Naive thymus-derived CD4-positive, alpha-beta T cell (primary cell): ENCODE measurements at regions not wholly inside any gene's neighbourhood (a gene's known extent, or its start where the extent isn't known, plus 50 kb on each side); places are given as distances from the start of the nearest gene placed in this dataset.

Source experiments
- ATAC-seq: fragments of 150-1000 bp; cut with Tn5 transposase; 2 replicates; pipeline ENCODE4 v1.10.0; 2021; ENCODE audit warnings: mild to moderate bottlenecking, moderate library complexity
- CTCF ChIA-PET: fragments of 350-600 bp; sonication (Branson Sonifier 250); formaldehyde crosslinking; loops from one replicate; lab custom pipeline; 2021; ENCODE audit warnings: antibody characterized with exemption; lab: Charles Lee
- POLR2A ChIA-PET: fragments of 350-600 bp; sonication (Branson Sonifier 250); formaldehyde crosslinking; loops from one replicate; lab custom pipeline; 2021; ENCODE audit warnings: antibody characterized with exemption, inconsistent platforms; lab: Charles Lee
- DNase-seq, 9 donors: peaks; one replicate each; pipeline versions ENCODE4 v3.0.0 to v3.0.0-alpha.2; 2020 to 2022; ENCODE audit warnings: mixed read lengths in 1 of 9
- H3K27ac ChIP-seq: one replicate; pipeline ENCODE4 v1.7.0; 2013; ENCODE audit warnings: mild to moderate bottlenecking, low read depth, low read length, moderate library complexity
- H3K27me3 ChIP-seq, 2 donors: one replicate each; pipeline ENCODE4 v1.7.0; 2013; ENCODE audit warnings: low read length in 2 of 2, mild to moderate bottlenecking in 2 of 2, moderate library complexity in 2 of 2; ENCODE audit not compliant: control insufficient read depth in 2 of 2, insufficient read depth in 2 of 2
- H3K36me3 ChIP-seq, 3 experiments: 1 replicate in 2 of 3; 2 replicates in 1 of 3; pipeline ENCODE4 v1.7.0; 2013; ENCODE audit warnings: low read length in 3 of 3, mild to moderate bottlenecking in 3 of 3, moderate library complexity in 1 of 3; ENCODE audit not compliant: insufficient read depth in 3 of 3, control insufficient read depth in 2 of 3
- H3K4me1 ChIP-seq, 2 donors: one replicate each; pipeline ENCODE4 v1.7.0; 2013; ENCODE audit warnings: low read length in 2 of 2, mild to moderate bottlenecking in 2 of 2, moderate library complexity in 1 of 2; ENCODE audit not compliant: control insufficient read depth in 2 of 2, insufficient read depth in 2 of 2
- H3K4me3 ChIP-seq: 2 replicates; pipeline ENCODE4 v1.7.0; 2013; ENCODE audit warnings: mild to moderate bottlenecking, low read length
- H3K9me3 ChIP-seq, 3 experiments: 1 replicate in 2 of 3; 2 replicates in 1 of 3; pipeline ENCODE4 v1.7.0; 2013; ENCODE audit warnings: low read length in 3 of 3; ENCODE audit not compliant: control insufficient read depth in 2 of 3
- H3K27ac Mint-ChIP-seq, 9 donors: one replicate each; pipeline ENCODE4 v1.8.0; 2020 to 2022; ENCODE audit warnings: mixed read lengths in 9 of 9, mild to moderate bottlenecking in 8 of 9, moderate library complexity in 5 of 9, inconsistent platforms in 2 of 9
- H3K27me3 Mint-ChIP-seq, 5 donors: one replicate each; pipeline ENCODE4 v1.8.0; 2021 to 2022; ENCODE audit warnings: mixed read lengths in 5 of 5, mild to moderate bottlenecking in 1 of 5
- H3K36me3 Mint-ChIP-seq, 5 donors: one replicate each; pipeline ENCODE4 v1.8.0; 2020 to 2022; ENCODE audit warnings: mixed read lengths in 5 of 5, mild to moderate bottlenecking in 3 of 5, inconsistent platforms in 1 of 5
- H3K4me1 Mint-ChIP-seq, 7 donors: one replicate each; pipeline ENCODE4 v1.8.0; 2020 to 2022; ENCODE audit warnings: mixed read lengths in 7 of 7, mild to moderate bottlenecking in 3 of 7, inconsistent platforms in 1 of 7
- H3K4me3 Mint-ChIP-seq, 10 donors: one replicate each; pipeline ENCODE4 v1.8.0; 2020 to 2022; ENCODE audit warnings: mild to moderate bottlenecking in 10 of 10, mixed read lengths in 10 of 10, moderate library complexity in 6 of 10, inconsistent platforms in 2 of 10
- H3K9me3 Mint-ChIP-seq, 11 donors: one replicate each; pipeline ENCODE4 v1.8.0; 2020 to 2022; ENCODE audit warnings: mixed read lengths in 11 of 11, mild to moderate bottlenecking in 4 of 11, inconsistent platforms in 1 of 11, moderate library complexity in 1 of 11
- intact Hi-C, 2 donors: fragments of 100-400 bp; cut with micrococcal nuclease; formaldehyde crosslinking; loops; one replicate each; pipeline ENCODE4 v1.15.1; 2023

DNA sequence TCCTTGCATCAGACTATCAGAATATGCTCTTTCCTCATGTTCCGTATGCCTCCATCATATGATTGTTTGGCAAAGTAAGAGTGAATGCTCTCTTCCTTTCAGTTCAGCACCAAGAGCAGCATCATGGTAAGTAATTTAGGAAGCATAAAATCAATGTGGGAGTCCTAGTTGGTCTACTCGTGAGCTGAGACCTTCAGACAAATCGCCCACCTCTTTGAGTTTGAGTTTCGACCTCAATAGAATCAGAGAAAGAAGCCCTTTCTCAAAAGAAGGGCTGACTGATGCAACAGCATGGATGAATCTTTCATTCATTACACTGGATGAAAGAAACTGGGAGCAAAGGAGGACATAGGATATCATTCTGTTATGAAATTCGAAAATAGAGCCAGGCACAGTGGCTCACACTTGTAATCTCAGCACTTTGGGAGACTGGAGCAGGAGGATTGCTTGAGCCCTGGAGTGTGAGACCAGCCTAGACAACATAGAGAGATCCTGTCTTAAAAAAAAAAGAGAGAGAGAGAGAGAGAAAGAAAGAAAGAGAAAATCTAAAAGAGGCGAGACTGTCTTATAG is 112.5 kb downstream of the ZC3H11B start:
- Histone ChIP-seq H3K36me3 (no peaks in the 10 kb centered on the region), H3K4me1 (no peaks in the 10 kb centered on the region), H3K9me3 (no peaks in the 10 kb centered on the region), H3K4me3 (no peak overlapping the region), H3K27ac (no peak overlapping the region), H3K27me3 (no peaks in the 10 kb centered on the region)
- Mint-ChIP-seq H3K36me3 (no peaks in the 10 kb centered on the region), H3K27ac (no peak overlapping the region), H3K4me1 (no peaks in the 10 kb centered on the region), H3K9me3 (peaks cover 0 to 11% (median 0%) of the 10 kb centered on the region in 11 donors), H3K27me3 (peaks cover 0 to 5% (median 0%) of the 10 kb centered on the region in 5 donors), H3K4me3 (no peak overlapping the region)
- DNase-seq (no peak), ATAC-seq (no peak)
- ChIA-PET CTCF (no interaction called here), POLR2A (no interaction called here)
- intact Hi-C loops = no loop called here

DNA sequence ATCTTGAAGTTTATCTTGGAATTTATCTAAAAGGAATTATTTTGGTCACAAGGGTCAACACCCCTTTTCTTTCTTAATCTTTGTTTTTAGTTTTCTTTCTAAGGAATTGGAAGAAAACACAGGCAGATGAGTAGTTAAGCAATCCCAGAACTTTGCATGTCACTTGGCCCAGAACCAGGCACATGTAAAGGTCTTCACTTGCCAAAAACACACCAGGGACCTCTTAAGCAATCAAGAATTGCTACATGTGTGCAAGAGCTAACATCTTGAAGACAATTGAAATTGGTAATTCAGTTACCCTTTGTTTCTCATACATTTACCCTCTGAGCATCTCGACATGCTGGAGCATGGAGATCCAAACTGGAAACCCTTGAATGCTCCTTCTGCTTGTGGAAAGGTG is 114.2 kb downstream of the ZC3H11B start:
- H3K27me3 ChIP-seq = no peaks in the 10 kb centered on the region
- no peaks in the 10 kb centered on the region for H3K9me3 ChIP-seq
- H3K27ac Mint-ChIP-seq = no peak overlapping the region
- H3K4me3 ChIP-seq = no peak overlapping the region
- H3K27me3 Mint-ChIP-seq = peaks cover 0 to 3% (median 0%) of the 10 kb centered on the region in 5 donors
- CTCF ChIA-PET = no interaction called here
- no peaks in the 10 kb centered on the region for H3K36me3 Mint-ChIP-seq
- peaks cover 0 to 11% (median 0%) of the 10 kb centered on the region in 11 donors for H3K9me3 Mint-ChIP-seq
- H3K4me1 ChIP-seq = no peaks in the 10 kb centered on the region
- POLR2A ChIA-PET = no interaction called here
- DNase-seq (no peak), ATAC-seq (no peak)
- H3K4me3 Mint-ChIP-seq = no peak overlapping the region
- no peak overlapping the region for H3K27ac ChIP-seq
- H3K4me1 Mint-ChIP-seq = no peaks in the 10 kb centered on the region
- no peaks in the 10 kb centered on the region for H3K36me3 ChIP-seq
- intact Hi-C loops = no loop called here

DNA sequence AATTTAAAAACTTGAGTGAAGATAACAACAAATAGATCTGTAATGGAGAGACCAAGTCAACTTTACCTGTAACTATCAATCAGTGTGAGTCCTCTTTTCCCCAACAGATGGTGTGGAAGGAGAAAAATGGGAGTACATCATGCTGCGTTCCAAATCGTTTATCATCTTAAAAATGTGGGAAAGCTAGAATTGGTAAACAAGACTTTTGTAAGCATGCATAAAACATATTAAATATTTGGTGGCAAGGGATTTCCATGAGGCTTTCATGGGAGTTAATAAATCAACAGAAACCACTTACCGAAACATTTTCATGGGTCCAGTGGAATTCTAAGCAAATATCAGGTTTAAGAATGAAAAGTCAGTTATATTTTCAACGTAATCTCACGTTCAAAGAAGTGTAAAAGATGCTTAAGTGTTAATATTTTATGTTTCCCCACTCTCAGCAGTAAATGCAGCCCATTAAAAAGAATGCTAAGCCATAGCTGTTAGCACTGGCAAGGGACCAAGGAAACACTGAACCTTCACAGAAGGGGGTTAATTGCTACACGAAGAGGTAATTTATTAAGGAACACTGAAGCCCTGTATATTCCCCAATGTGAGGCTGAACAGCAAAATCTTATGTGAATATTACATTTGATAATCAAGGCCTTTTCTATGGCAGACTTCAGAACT is 117.0 kb downstream of the ZC3H11B start:
- no peaks in the 10 kb centered on the region for H3K4me1 Mint-ChIP-seq
- no peaks in the 10 kb centered on the region for H3K4me1 ChIP-seq
- no peaks in the 10 kb centered on the region for H3K27me3 ChIP-seq
- POLR2A ChIA-PET = no interaction called here
- CTCF ChIA-PET = no interaction called here
- no peaks in the 10 kb centered on the region for H3K36me3 Mint-ChIP-seq
- no peak for DNase-seq
- no peak overlapping the region for H3K27ac Mint-ChIP-seq
- intact Hi-C loops = no loop called here
- H3K9me3 Mint-ChIP-seq = peaks cover 0 to 11% (median 0%) of the 10 kb centered on the region in 11 donors
- no peak for ATAC-seq
- no peak overlapping the region for H3K27ac ChIP-seq
- H3K4me3 Mint-ChIP-seq = no peak overlapping the region
- H3K27me3 Mint-ChIP-seq = no peaks in the 10 kb centered on the region
- no peaks in the 10 kb centered on the region for H3K36me3 ChIP-seq
- H3K9me3 ChIP-seq = no peaks in the 10 kb centered on the region
- no peak overlapping the region for H3K4me3 ChIP-seq

DNA sequence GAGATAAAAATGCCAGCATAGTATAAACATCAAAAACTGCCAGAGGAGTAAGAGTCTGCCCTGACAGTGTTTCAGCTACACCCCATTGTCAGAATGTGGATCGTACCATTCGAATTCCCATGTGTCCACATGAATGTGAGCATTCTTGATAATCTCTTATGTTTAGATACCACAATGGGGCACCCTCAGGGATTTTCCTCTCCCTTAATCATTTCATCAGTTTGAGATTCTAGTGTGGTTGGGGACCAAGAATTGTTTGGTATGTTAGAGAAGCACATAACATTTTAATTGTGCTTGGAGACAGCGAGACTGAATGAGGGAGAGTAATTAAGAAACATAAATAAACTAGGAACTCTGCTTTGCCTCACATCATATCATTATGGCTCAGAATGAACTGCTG is 120.2 kb downstream of the ZC3H11B start:
- CTCF ChIA-PET = no interaction called here
- H3K4me3 Mint-ChIP-seq = no peak overlapping the region

DNA sequence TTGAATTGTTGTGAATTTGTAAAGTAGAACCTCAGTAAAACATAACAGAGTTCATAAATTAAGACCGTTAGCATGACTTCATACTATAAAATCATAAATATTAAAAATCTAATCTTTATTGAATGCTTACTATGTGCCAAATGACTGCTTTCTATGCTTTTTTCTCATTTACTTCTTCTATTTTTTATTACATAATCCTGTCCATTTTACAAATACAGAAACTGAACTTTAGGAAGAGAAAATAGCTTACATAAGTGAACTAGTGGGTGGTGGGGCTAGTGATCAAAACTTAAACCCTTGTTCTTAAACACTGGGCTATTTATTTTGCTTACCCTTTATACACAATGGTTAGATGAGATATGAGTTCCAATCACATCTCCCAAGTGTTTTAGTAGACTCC is 122.3 kb downstream of the ZC3H11B start:
- ChIA-PET CTCF (no interaction called here), POLR2A (no interaction called here)
- H3K4me3 Mint-ChIP-seq = no peak overlapping the region
- peaks cover 0 to 15% (median 0%) of the 10 kb centered on the region in 5 donors for H3K27me3 Mint-ChIP-seq
- intact Hi-C loops = no loop called here
- no peaks in the 10 kb centered on the region for H3K36me3 Mint-ChIP-seq
- no peak overlapping the region for H3K27ac ChIP-seq
- H3K4me3 ChIP-seq = no peak overlapping the region
- no peaks in the 10 kb centered on the region for H3K27me3 ChIP-seq
- DNase-seq (no peak), ATAC-seq (no peak)
- no peaks in the 10 kb centered on the region for H3K9me3 ChIP-seq
- no peaks in the 10 kb centered on the region for H3K36me3 ChIP-seq
- H3K27ac Mint-ChIP-seq = no peak overlapping the region
- H3K4me1 ChIP-seq = no peaks in the 10 kb centered on the region
- no peaks in the 10 kb centered on the region for H3K4me1 Mint-ChIP-seq
- peaks cover 0 to 4% (median 0%) of the 10 kb centered on the region in 11 donors for H3K9me3 Mint-ChIP-seq

More for the DNA sequence above, 120.2 kb downstream of the ZC3H11B start:
- DNase-seq (no peak), ATAC-seq (no peak)
- no peak overlapping the region for H3K27ac Mint-ChIP-seq
- no peaks in the 10 kb centered on the region for H3K9me3 ChIP-seq
- no peaks in the 10 kb centered on the region for H3K4me1 ChIP-seq
- no peaks in the 10 kb centered on the region for H3K36me3 ChIP-seq
- H3K4me3 ChIP-seq = no peak overlapping the region
- peaks cover 0 to 8% (median 0%) of the 10 kb centered on the region in 11 donors for H3K9me3 Mint-ChIP-seq
- no peaks in the 10 kb centered on the region for H3K4me1 Mint-ChIP-seq
- intact Hi-C loops = no loop called here
- H3K27me3 ChIP-seq = no peaks in the 10 kb centered on the region
- POLR2A ChIA-PET = no interaction called here
- no peak overlapping the region for H3K27ac ChIP-seq
- no peaks in the 10 kb centered on the region for H3K36me3 Mint-ChIP-seq
- H3K27me3 Mint-ChIP-seq = peaks cover 0 to 6% (median 0%) of the 10 kb centered on the region in 5 donors

DNA sequence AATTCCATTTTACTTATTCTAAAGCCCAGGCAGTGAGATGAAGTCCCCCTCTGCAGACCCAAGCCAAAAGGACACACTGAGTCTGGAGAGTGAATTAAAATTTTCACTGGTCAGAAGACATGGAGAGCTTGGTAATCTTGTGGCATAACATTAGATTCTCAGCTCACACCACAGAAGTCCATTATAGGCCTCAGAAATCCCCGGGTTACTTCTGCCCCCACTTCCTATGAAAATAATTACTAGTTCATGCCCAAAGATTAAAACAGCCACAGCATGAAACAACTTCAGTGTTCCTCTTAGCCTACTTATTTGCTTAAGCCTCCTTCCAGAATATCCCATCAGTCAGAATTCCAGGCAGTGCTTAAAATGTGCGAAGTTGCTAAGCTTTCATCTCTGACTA is 123.3 kb downstream of the ZC3H11B start:
- ATAC-seq (no peak), DNase-seq (no peak)
- peaks cover 0 to 15% (median 3%) of the 10 kb centered on the region in 5 donors for H3K27me3 Mint-ChIP-seq
- CTCF ChIA-PET = no interaction called here
- Histone ChIP-seq H3K27ac (no peak overlapping the region), H3K36me3 (no peaks in the 10 kb centered on the region), H3K4me3 (no peak overlapping the region), H3K9me3 (no peaks in the 10 kb centered on the region), H3K27me3 (no peaks in the 10 kb centered on the region), H3K4me1 (no peaks in the 10 kb centered on the region)
- peaks cover 0 to 4% (median 0%) of the 10 kb centered on the region in 11 donors for H3K9me3 Mint-ChIP-seq
- POLR2A ChIA-PET = no interaction called here
- no peak overlapping the region for H3K4me3 Mint-ChIP-seq
- H3K4me1 Mint-ChIP-seq = no peaks in the 10 kb centered on the region
- H3K27ac Mint-ChIP-seq = no peak overlapping the region
- intact Hi-C loops = no loop called here
- H3K36me3 Mint-ChIP-seq = no peaks in the 10 kb centered on the region

DNA sequence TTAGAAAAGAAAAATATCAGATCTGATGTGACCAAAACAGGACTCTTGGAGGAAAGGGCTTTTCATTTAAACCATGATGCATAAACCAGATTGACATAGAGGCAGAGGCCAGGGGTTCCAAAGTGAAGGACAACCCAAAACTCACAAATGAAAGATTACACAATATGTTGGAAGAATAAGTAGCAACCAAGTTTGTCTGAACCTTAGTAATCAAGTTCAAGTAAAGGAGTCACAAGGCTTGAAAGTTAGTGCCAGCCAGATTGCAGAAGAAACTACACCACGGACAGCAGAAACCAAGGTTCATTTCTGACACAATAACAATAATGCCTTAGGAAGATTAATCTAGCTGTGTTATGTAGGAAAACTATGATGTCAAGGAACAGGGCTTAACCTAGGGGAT is 124.6 kb downstream of the ZC3H11B start:
- Histone ChIP-seq H3K4me1 (no peaks in the 10 kb centered on the region), H3K27me3 (no peaks in the 10 kb centered on the region), H3K9me3 (no peaks in the 10 kb centered on the region), H3K36me3 (no peaks in the 10 kb centered on the region), H3K4me3 (no peak overlapping the region), H3K27ac (no peak overlapping the region)
- DNase-seq (no peak), ATAC-seq (no peak)
- ChIA-PET CTCF (no interaction called here), POLR2A (no interaction called here)
- Mint-ChIP-seq H3K9me3 (peaks cover 0 to 4% (median 0%) of the 10 kb centered on the region in 11 donors), H3K36me3 (no peaks in the 10 kb centered on the region), H3K4me3 (no peak overlapping the region), H3K27ac (no peak overlapping the region), H3K27me3 (peaks cover 0 to 15% (median 3%) of the 10 kb centered on the region in 5 donors), H3K4me1 (no peaks in the 10 kb centered on the region)
- intact Hi-C loops = no loop called here
